Stimulated activated CD4-positive, alpha-beta T cell treated with anti-CD3 and anti-CD28 coated beads, Interleukin-15, amount 100 ng/mL, for 24 hours (primary cell): ENCODE measurements at regions not wholly inside any gene's neighbourhood (a gene's known extent, or its start where the extent isn't known, plus 50 kb on each side); places are given as distances from the start of the nearest gene placed in this dataset.

Experiments used
- DNase-seq: peaks from one replicate; pipeline ENCODE4 v3.0.0-alpha.2; 2020

DNA sequence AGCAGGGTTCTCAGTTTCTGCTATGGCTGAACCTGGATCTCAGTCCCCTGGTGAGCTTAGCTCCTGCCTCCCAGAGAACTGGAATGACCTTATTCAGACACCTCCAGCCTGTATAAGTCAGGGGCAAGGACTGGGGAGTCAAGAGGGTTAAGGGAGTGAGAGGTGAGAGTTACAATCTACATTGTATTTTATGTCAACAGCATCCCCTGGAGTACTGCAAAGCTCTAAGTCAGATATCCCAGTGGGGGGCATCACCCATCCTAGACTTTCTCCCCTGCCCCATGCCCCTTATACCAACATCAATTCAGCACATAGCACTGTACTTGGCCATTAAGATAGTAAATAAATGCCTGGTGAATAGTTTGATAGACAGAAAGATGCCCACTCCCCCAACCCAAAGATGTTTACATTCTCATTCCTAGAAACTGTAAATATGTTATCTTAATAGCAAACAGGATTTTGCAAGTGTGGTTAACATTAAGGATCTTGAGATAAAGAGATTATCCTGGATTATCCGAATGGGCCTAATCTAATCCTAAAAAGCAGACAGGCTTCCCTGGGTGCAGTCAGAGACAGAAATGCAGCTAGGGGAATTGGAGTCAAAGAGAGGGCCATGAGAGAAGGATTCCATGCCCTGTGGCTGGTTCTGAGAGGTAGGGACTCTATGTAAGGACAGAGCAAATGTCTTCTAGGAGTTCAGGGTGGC is 132.3 kb upstream of the RASGRP1 start:
- DNase-seq: no peak

DNA sequence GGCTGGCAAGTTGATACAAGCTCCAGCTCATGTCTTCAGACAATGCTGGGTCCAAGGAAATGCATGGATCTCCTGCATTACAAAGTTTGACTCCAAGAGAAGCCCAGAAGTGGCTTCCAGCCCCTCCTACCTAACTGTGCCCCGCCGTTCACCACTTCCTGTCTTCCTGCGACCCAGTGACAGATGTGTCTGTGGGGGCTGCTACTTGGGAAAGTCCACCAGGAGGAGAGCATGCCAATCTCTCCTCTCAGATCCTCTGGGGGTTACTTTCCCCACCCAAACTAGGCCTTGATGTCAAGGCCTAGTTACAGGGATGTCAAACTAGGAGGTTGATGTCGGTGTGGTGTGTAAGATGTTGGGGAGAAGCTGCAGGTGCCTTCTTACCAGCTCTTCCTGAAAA is 133.6 kb upstream of the RASGRP1 start:
- DNase-seq: no peak

DNA sequence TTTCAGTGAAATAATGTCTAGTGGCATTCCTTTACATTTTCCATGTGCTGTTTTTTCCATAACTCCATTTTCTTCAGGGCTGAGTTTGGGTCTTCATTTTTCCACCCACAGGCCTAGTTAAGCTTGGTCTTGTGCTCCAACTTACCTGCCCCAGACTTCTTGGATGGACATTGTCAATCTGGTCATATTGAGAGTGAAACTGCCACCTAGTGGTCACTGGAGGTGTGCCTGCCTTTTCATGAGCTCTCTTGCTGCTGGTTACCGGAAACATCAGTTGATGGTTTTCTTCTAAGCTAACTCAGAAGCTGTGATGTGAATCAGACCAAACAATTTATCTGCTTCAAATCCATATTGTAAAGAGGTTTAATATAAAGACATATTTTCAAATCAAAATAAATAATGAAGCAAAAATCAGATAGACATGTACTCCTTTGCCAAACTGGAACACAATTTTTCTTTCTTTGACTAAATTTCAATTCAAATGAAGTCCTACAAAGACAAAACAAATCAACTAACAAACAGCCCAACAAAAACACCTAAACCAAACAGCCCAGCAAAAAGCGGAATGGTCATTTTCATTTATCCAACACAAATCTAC is 135.1 kb upstream of the RASGRP1 start:
- peak; percentile 77 for DNase-seq

DNA sequence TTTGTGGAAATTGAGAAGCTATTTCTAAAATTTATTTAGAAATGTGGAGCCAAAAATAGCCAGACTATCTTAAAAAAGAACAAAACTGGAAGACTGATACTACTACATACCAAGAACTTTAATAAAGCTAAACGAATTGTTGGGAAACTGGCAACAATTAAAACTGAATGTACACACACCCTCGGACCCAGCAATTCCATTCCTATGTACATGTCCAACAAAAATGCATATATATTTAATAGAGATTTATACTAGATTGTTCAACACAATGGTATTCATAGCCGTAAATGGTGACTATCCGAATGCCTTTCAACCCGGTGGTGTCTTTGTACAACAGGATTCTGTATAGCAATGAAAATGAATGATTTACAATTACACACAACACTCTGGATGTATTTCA is 136.5 kb upstream of the RASGRP1 start:
- no peak for DNase-seq

DNA sequence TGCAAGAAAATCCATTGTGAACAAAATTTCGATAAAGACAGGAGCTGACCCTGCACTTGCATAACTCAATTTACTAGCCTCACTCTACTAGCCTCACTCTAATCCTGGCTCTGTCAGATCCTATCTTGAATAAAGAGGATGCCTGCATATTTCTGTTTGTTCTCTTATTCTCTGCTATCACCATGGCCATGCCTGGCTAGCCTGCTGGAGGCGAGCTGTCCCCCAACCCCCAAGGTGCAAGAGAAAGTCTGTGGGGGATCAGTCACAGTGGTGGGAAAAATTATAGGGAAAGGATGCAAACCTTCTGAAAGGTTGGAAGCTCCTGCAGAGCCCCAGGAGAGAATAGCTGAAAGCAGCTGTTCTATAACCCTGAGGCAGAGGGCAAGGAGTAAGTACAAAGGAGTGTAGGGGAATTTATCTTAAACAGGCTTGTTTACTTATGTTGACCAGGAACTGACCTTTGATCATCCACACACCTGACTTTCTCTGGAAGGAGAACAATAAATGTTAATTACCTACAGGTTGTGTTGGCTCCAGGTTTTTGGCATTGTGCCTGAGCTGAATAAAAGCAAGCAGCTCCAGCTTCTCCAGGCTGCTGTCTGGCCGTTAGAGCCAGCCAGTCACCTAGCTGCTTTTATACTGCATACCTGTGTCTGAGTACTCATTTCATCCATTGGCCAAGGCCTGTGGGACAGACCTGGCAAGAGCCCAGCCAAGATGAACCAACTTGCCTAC is 137.7 kb upstream of the RASGRP1 start:
- DNase-seq: no peak

DNA sequence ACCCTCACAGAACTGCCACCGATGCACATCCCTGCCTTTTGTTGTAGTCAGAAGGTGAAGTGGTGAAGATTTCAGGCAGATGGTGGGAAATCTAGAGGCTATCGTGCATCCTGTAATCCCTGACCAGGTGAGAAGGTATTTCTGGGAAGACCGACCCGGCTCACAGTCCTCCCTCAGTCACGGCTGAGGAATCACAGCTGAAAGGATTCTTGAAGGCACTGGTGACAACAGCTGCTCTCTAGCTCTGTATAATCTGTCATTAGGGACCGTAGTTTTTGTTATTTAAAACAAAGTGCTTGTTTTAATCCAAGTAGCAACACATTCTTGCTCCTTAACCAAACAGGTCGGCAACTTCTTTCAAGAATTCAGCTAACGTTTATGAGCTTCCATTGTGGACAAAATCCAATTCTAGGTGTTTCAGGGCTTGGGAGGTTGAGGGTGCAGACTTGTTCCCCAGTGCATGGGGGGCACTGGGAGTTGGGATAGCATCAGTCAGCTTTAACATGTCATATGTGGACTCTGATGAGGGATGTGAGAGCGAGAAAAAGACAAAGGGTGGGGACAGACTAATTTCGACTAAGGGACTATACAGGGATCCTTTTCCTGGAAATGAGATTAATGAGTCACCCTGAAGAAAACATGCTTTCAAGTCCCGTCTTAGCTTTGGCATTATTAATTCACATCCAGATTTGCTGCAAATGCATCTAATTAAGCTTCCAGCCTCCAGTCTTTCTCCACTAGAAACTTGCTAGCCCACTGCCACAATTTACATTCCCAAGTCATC is 141.0 kb upstream of the RASGRP1 start:
- no peak for DNase-seq

DNA sequence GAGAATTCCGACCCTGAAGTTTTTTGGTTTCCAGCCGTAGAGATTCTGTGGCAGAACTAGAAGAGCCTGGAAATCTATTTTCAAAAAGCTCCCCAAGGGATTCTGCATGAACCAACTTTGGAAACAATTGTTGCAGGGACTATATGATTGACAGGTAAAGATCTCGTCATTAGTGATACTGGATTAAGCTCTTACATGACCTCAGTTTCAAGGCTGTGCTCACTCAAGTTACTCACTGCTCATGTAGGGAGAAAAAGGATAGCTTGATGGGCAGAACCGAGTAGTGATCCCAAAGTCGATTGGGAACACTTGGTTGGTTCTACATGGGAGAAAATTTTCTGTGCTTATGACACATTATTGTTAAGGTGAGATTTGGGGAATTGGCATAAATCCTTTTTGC is 142.3 kb upstream of the RASGRP1 start:
- DNase-seq: no peak

DNA sequence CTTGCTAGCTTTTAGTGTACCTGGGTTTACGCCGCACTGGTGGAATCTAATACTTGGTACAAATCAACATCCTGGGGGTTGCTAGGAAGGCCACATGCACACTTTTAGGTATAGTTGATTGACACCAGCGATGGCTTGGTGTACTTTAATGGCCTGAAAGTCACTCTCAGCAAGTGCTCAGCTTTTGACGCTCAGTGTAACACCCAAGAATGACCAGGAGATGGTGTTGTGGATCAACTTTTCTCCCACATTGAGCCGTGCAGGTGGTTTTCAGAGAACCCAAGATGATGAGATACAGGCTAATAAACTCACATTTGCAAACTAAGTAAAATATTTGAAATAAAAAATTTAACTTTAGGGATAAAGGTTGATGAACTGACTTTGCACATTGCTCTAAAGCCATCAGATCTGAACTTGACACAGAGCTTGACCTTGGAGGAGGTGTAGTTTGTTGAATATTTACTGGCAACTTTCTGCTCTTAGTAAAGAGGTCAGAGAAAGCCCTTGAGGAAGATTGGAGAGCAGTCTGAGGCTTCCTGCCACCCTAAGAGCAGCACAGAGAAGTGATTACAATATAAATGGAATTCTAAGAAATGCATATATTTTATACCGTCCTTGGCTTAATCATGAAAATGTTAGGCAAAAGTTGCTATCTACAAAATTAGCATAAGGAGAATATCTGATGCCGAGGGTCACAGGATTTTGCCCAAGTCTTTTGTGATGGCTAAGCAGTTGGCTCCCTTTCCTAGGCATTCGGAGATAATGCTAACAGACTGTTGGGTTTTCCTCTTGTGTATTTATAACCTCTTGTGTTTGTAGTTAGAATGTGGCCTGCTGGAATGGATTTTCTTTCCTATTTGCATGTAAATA is 143.4 kb upstream of the RASGRP1 start:
- DNase-seq: no peak

DNA sequence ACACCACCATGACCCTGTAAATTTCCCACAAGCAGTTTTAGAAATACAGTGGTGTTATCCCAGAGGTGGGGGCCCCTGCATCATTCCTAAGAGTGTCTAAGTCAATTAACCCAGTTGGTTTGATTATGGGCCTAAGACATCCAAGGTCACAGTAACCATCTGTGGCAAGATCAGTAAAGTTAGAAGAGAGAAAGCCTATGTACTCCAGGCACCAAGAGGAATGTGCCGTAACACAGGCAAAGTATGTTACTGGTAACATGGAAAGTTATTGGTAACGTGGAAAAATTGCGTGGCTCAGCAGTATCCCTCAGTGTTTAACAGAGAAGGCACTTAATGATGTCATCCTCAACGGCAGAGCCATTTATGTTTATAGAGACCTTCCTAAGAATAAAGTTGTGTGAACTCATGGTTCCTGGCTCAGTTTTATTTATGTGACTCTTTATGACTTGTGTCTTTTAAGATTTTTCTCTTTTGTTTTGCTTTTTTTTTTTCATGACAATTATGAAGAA is 144.1 kb upstream of the RASGRP1 start:
- DNase-seq: no peak

DNA sequence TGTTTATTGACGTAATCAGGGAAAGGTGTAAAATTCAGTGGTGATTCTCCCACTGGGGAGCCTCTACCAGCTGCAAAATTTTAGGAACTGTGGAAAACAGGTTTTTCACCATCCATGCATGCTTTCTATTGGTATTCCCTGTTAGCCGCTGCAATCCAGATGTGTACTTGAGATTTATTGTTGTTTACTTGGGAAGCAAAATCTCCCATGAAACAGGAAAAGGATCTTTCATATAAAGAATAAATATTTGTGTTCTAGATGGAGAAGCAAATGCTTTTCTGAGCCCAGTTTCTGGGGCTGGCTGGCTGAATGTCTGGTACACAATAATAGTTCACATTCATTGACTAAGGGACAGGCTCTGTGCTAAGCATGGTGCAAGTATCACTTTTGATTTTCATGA is 144.6 kb upstream of the RASGRP1 start:
- no peak for DNase-seq

DNA sequence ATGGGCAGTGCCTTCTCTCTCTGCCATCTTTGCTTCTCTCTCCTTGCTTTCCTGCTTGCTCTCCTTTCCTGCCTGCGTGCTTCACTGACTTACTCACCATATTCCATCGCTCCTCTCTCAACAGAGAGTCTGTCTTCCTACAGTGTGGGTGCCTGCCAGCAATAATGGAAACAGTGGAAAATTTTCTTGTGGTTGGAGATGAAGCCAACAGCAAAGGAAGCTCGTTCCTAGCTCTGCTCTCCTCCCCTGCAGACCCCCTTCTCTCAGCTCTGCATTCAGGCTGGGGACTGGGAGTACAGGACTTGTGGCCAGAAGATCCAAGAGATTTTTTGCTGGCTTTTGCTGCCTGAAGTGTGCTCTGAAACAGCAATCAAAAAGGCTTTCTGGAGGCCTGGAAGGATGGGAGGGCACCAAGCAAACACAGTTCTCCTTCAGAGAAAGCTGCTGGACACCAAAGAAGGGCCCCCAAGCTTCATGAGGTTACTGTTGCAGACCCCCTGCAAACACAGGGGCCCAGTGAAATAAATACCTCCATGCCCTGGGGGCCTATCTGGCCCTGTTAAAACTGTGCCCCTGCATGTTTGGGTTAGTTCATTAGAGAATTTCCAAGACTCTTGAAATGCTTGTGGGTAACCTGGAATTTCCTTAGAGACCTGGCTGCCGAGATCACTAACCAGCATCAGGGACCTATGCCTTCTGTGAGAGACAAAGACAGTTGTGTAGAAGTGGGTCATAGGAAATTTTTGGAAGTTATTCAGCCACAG is 149.9 kb upstream of the RASGRP1 start:
- DNase-seq: no peak

DNA sequence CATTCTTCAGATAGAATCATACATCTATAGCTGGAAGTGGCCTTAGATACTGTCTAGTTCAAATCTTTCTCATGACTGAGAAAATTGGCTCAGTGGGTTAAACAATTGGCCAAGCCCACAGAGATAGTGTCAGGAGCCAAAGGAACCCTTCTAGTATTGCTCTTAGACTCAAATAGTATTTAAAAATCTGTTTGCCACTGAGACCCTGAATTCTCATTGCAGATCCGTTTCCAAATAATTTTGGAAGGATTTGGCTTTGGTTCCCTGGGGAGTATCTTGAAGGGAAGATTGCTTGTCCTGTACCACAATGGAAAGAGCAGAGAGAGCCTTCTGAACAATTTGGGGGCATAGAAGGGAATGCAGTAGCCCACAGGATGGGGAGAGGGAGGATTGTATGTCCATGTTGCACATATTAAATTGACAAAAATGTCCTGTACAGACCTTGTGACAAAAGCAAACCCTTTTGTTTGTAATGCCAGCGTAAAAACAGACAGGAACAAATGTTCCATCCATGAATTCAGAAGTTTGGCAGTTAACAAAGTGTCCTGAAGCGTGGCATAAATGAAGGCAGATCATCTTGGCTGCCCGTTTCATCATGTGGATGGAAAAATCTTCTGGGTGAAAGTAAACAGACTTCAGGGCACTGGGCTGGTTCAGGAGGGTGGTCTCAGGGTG is 156.4 kb upstream of the RASGRP1 start:
- no peak for DNase-seq

DNA sequence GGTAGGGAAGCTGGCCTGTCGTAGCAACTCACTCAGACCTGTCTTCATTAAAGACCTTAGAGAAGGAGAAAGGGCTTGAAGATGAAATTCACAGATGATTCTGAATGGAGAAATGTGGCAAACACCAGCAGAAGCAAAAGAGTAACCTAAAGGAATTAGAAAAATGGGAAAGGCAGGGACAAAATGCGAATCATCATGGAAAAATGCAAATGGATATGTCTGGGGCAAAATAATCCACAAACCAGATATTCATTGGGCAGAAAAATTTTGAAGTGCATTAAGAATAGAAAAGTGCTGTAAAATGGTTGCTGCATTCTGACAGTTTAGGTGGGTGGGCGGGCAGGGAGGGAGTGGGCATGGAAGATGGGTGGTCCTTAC is 156.9 kb upstream of the RASGRP1 start:
- no peak for DNase-seq

DNA sequence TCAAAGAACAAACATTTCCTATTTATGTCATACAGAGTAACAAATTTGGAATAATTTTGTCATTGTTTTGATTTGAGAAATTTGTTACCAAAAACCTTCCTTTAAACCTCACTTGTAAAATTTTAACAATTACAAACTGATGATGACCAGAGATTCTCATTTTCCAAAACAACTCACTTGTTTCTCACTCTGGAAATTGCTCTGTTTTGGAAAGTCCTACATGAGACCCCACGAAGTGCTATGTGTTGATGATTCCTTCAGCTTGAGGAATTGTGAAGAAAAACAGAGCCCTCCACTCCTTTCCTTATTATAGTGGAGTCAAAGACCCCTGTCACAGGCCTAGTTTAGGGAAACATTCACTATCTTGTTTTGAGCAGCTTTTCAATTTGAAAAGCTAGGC is 157.6 kb upstream of the RASGRP1 start:
- DNase-seq: no peak

DNA sequence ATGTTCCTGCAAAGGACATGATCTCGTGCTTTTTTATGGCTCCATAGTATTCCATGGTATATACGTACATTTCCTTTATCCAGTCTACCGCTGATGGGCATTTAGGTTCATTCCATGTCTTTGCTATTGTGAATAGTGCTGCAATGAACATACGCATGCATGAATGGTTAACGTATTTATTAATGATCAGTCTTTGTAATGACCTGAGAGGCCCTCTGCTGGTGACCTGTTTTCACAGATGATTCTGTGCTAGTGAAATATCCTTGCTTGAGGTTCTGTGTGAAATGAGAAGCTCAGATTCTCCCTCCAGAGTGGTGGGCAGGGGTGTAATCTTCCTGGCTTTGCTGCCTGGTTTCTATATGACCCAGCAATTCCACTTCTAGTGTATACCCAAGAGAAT is 160.2 kb upstream of the RASGRP1 start:
- no peak for DNase-seq

DNA sequence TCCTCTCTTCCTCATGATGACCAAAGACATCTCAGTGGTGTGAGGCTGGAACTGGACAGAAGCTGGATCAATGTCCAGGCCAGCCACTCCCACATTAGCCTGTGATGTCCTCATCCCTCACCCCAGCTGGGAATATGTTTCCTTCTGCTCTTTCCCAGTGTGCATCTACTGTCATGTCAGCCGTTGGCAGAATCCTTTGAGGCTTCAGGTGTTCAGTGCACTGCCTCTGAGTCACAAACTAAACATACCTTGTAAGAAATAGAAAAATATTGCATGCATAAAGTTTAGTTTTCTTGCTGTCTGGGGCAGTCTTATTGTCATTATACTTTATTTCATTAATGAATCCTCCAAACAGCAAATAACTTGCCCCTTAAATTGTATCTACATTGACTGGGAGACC is 161.6 kb upstream of the RASGRP1 start:
- no peak for DNase-seq

DNA sequence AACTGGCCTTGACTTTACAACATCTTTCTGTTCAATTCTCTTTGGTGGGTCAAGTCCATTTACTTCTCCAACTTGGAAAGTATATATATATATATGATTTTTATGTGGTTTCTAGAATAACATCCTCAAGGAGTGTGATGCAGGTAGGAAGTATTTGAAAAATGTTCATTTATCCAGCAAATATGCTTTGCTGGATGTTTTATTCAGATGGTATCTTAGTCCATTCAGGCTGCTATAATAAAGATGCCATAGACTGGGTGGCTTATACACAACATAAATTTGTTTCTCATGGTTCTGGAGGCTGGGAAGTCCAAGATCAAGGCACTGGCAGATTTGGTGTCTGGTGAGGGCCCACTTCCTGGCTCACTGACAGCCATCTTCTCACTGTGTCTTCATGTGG is 168.7 kb upstream of the RASGRP1 start:
- no peak for DNase-seq

DNA sequence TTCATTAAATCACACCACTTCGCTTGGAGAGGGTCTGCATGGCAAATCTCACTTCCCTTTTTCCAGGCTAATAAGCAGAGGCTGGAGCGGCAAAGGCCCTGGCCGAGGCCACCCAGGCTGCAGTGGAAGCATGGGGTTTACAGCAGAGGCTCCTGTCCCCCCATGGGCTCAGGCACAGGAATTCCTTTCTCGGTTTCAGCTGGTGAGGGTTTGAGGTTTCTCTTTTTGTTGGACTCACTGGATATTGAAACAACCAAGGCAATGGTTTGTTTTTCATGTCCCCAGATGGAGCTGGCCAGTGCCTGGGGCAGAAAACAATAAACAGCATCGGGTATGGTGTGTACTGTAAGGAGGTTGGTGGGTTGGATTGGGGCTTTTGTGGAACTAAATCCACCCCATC is 175.6 kb upstream of the RASGRP1 start:
- no peak for DNase-seq

DNA sequence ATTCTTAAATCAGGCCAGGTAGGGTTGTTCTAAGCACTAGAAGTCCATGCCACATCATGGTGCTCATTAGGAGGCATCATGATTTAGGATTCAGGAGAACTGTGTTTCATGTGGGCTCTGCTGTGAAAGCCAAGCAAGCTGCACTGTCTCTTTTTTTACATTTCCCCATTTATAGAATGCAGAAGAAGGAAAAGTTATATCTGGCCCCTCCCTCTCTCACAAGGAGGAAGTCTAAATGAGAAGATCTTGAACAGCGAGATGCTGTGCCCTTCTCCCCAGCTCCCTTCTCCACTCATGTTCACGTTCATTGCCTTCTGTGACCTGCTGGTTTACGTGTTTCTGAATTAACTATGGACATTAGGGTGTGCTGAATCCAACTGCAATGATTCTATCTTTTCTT is 178.5 kb upstream of the RASGRP1 start:
- no peak for DNase-seq

DNA sequence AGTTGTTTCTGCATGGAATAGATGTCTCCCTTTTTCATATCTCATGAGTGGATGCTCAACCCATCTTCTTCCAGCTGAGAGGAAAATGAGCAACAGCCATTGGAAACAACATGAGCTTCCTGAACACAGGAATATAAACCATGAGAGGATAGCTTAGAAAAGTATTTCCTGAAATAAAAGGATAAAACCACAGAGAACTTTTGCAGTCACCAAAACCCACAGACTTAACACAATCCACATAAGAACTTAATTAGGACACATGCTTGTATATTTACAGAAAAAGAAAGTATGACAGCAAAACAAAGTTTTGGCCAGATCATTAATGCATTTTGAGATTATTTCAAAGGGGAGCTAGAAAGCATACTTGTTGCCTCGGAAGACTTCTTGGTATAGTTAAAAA is 180.5 kb upstream of the RASGRP1 start:
- no peak for DNase-seq

DNA sequence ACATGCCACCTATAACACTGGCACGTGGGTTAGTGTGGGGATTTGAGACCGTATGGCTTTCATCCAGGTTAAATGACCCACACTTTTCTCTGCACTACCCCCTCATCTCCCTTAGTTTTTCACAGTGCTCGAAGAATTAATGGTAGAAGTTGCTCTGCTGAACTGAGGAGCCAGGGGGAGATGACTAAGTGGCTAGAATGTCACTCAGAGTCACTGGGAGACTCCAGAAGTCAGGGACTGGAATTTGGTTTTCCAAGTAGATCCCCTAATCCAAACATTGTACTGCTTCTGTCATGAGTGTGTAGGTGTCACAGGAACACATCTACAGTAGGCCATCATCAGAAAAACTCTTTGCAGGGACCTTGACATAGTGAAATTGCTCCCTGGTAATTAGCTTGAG is 181.0 kb upstream of the RASGRP1 start:
- no peak for DNase-seq
